ENCODE measurements at regions not wholly inside any gene's neighbourhood (a gene's known extent, or its start where the extent isn't known, plus 50 kb on each side); places are given as distances from the start of the nearest gene placed in this dataset.

DNA sequence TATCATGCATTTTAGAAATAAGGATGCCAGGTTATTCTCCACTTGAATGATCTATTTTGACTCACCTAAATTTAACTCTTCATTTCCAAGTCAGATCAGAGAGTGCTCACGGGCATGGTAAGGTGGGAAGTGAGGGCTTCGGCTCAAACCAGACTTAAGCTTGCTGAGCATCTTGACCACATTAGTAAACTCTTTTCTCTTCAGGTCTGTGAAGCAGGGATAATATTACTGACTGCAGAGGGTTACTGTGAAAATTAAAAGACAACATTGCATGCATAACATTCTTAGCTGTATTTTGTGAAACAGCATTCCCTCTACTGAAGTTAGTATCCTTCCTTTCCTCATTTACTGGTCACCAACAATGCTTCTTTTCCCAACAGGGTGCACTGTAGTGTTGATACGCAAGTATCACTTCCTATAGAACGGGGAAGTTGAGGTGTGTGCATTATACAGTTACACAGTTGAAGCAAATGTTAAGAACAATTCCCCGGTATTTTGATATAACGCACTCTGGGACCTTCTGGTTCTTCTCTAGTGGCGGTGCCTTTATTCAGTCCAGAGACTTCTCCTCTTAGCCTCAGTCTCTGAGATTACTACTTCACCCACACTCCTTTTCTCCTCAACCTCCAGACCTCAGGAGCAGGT is 74.1 kb upstream of the MNS1 start:
- Mint-ChIP-seq H3K36me3 (ENCODE audit: low read depth) (peaks cover under 1% of the 10 kb centered on the region), H3K27ac (ENCODE audit: unreplicated experiment) (no peak overlapping the region), H3K4me3 (ENCODE audit: unreplicated experiment) (no peak overlapping the region), H3K4me1 (ENCODE audit: low read depth) (no peaks in the 10 kb centered on the region), H3K27me3 (ENCODE audit: low read depth) (peaks cover 6% of the 10 kb centered on the region), H3K9me3 (ENCODE audit: low read depth) (peaks cover 3% of the 10 kb centered on the region)
- no peak for DNase-seq (ENCODE audit: low spot score)
- TF ChIP-seq CTCF (IDR thresholded peaks at IDR 0.05) = no peak

- Mint-ChIP-seq H3K27ac (ENCODE audit: unreplicated experiment) (no peak overlapping the region), H3K4me3 (ENCODE audit: unreplicated experiment) (no peak overlapping the region), H3K27me3 (ENCODE audit: low read depth) (peaks cover 2% of the 10 kb centered on the region), H3K9me3 (ENCODE audit: low read depth) (no peaks in the 10 kb centered on the region), H3K4me1 (ENCODE audit: low read depth) (peaks cover 4% of the 10 kb centered on the region), H3K36me3 (ENCODE audit: low read depth) (no peaks in the 10 kb centered on the region)
- peak; percentile 42 for DNase-seq (ENCODE audit: low spot score)
- TF ChIP-seq CTCF (IDR thresholded peaks at IDR 0.05) = no peak
These were observed 72.9 kb upstream of the MNS1 start for GRCh38 chr15:56537881-56538280.

DNA sequence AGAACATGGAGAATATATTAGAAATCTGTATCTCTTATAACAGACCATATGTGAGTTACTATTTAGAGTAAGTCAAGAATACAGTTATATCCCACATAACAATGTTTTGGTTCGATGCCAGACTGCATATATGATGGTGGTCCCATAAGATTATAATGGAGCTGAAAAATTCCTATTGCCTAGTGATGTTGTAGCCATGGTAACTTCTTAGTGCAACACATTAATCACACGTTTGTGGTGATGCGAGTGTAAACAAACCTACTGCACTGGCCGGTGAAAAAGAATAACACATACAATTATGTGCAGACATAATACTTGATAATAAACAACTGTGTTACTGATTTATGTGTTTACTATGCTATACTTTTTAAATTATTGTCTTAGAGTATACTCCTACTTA is 69.8 kb upstream of the MNS1 start:
- Mint-ChIP-seq H3K4me1 (ENCODE audit: low read depth) (peaks cover 9% of the 10 kb centered on the region), H3K4me3 (ENCODE audit: unreplicated experiment) (no peak overlapping the region), H3K36me3 (ENCODE audit: low read depth) (no peaks in the 10 kb centered on the region), H3K27ac (ENCODE audit: unreplicated experiment) (no peak overlapping the region), H3K27me3 (ENCODE audit: low read depth) (peaks cover 2% of the 10 kb centered on the region), H3K9me3 (ENCODE audit: low read depth) (no peaks in the 10 kb centered on the region)
- DNase-seq (ENCODE audit: low spot score) = no peak
- no peak for TF ChIP-seq CTCF (IDR thresholded peaks at IDR 0.05)

GRCh38 chr15:56533731-56534403 is 68.9 kb upstream of the MNS1 start:
- no peaks in the 10 kb centered on the region for H3K27me3 Mint-ChIP-seq (ENCODE audit: low read depth)
- no peaks in the 10 kb centered on the region for H3K9me3 Mint-ChIP-seq (ENCODE audit: low read depth)
- TF ChIP-seq CTCF (IDR thresholded peaks at IDR 0.05) = no peak
- H3K36me3 Mint-ChIP-seq (ENCODE audit: low read depth) = no peaks in the 10 kb centered on the region
- H3K27ac Mint-ChIP-seq (ENCODE audit: unreplicated experiment) = no peak overlapping the region
- DNase-seq (ENCODE audit: low spot score) = no peak
- peaks cover 9% of the 10 kb centered on the region for H3K4me1 Mint-ChIP-seq (ENCODE audit: low read depth)
- H3K4me3 Mint-ChIP-seq (ENCODE audit: unreplicated experiment) = no peak overlapping the region

- no peak for DNase-seq (ENCODE audit: low spot score)
- H3K27me3 Mint-ChIP-seq (ENCODE audit: low read depth) = no peaks in the 10 kb centered on the region
- H3K4me1 Mint-ChIP-seq (ENCODE audit: low read depth) = peaks cover 13% of the 10 kb centered on the region
- no peak overlapping the region for H3K4me3 Mint-ChIP-seq (ENCODE audit: unreplicated experiment)
- H3K27ac Mint-ChIP-seq (ENCODE audit: unreplicated experiment) = no peak overlapping the region
- H3K36me3 Mint-ChIP-seq (ENCODE audit: low read depth) = no peaks in the 10 kb centered on the region
- H3K9me3 Mint-ChIP-seq (ENCODE audit: low read depth) = no peaks in the 10 kb centered on the region
- no peak for TF ChIP-seq CTCF (IDR thresholded peaks at IDR 0.05)
These were observed 68.0 kb upstream of the MNS1 start for GRCh38 chr15:56532721-56533460.
